MM.1S (cell line): ENCODE measurements at regions not wholly inside any gene's neighbourhood (a gene's known extent, or its start where the extent isn't known, plus 50 kb on each side); places are given as distances from the start of the nearest gene placed in this dataset.

Source experiments
- CTCF ChIP-seq: fragments of 300-600 bp; sonication (generic); IDR thresholded peaks from 2 replicates; pipeline ENCODE4 v1.5.1; 2016; ENCODE audit warnings: antibody characterized with exemption, low read length, mixed read lengths
- EZH2 ChIP-seq: fragments of 300-600 bp; sonication (generic); optimal IDR thresholded peaks from 2 replicates; pipeline ENCODE3; 2017; ENCODE audit warnings: low read depth, mild to moderate bottlenecking, antibody characterized with exemption, low read length, mixed read lengths

GRCh38 chr14:58750321-58751269 is 112.8 kb downstream of the DACT1 start:
- TF ChIP-seq CTCF, result no peak
- TF ChIP-seq EZH2, result no peak
